ENCODE measurements at regions not wholly inside any gene's neighbourhood (a gene's known extent, or its start where the extent isn't known, plus 50 kb on each side); places are given as distances from the start of the nearest gene placed in this dataset.
A peak's percentile ranks its signal among the peaks of the same experiment; 100 is the strongest.

DNA sequence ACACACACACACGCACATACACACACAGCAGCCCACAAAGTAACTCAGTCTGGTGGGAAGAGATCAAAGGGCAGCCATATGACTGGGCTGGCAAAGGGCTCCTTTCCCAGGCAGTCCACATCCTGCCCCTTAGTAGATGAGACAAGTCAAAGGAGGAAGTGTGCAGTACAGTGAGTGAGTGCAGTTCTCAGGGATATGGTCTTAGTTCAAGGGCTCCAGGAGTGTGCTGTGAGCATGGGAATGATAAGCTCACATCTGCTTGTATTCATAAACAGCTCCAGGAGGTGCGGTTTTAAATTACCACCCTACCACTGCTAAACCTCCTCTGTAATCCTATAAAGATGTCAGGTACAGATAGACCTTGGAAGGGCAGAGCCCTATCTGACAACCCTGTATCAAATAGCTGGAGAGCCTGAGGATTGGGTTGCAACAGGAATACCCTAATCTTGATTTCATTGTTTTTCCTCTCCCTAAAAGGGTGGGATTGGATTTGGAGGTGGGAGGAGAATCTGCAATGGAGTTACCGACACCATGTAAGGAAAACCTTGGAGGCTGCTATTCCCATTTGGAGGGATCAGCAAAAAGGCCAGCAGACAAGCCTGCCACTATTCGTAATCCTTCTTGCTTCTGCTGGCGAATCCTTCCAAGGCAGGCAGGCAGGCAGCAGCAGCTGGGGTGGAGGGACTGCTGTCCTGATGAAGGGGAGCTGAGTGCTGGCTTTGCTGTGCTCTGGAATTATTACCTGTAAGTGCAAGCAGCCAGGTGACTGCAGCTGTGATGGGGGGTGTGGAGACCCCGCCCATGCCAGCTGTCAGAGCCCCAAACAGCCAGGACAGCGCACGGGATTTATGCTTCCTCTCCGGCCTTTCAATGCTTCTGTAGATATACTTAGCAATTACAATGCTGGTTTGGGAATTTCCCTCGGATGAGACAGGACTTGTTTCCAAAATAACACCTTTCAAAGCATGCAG, 342.7 kb downstream of the PRL start:
- TF ChIP-seq, protein P1, sequence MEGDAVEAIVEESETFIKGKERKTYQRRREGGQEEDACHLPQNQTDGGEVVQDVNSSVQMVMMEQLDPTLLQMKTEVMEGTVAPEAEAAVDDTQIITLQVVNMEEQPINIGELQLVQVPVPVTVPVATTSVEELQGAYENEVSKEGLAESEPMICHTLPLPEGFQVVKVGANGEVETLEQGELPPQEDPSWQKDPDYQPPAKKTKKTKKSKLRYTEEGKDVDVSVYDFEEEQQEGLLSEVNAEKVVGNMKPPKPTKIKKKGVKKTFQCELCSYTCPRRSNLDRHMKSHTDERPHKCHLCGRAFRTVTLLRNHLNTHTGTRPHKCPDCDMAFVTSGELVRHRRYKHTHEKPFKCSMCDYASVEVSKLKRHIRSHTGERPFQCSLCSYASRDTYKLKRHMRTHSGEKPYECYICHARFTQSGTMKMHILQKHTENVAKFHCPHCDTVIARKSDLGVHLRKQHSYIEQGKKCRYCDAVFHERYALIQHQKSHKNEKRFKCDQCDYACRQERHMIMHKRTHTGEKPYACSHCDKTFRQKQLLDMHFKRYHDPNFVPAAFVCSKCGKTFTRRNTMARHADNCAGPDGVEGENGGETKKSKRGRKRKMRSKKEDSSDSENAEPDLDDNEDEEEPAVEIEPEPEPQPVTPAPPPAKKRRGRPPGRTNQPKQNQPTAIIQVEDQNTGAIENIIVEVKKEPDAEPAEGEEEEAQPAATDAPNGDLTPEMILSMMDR (IDR thresholded peaks at IDR 0.05): no peak
- TF ChIP-seq TEAD4 (IDR thresholded peaks at IDR 0.05; ENCODE audit: borderline replicate concordance, insufficient read depth): no peak
- peak; percentile 31 for TF ChIP-seq RAD21 (IDR thresholded peaks at IDR 0.05; ENCODE audit: low read length)
- TF ChIP-seq FOXJ3 (CRISPR knock-in tag; IDR thresholded peaks at IDR 0.05): no peak
- TF ChIP-seq GATA2 (CRISPR knock-in tag; IDR thresholded peaks at IDR 0.05): peak; percentile 84
- TF ChIP-seq TCF12 (IDR thresholded peaks at IDR 0.05): no peak; the same call in 1 of the 2 replicates
- no peak for TF ChIP-seq NFIC (IDR thresholded peaks at IDR 0.05; ENCODE audit: borderline replicate concordance)
- peak in 1 of 2 experiments; percentile 76; a peak in 2 of 4 replicates for TF ChIP-seq EP300 (IDR thresholded peaks at IDR 0.05; ENCODE audit: borderline replicate concordance in 1 of 2, low read depth in 1 of 2, low read length in 1 of 2)
- peak; percentile 59; the same call in 1 of the 2 replicates for TF ChIP-seq MXI1 (IDR thresholded peaks at IDR 0.05; ENCODE audit: low read depth, low read length)
